ENCODE measurements at regions not wholly inside any gene's neighbourhood (a gene's known extent, or its start where the extent isn't known, plus 50 kb on each side); places are given as distances from the start of the nearest gene placed in this dataset.

DNA sequence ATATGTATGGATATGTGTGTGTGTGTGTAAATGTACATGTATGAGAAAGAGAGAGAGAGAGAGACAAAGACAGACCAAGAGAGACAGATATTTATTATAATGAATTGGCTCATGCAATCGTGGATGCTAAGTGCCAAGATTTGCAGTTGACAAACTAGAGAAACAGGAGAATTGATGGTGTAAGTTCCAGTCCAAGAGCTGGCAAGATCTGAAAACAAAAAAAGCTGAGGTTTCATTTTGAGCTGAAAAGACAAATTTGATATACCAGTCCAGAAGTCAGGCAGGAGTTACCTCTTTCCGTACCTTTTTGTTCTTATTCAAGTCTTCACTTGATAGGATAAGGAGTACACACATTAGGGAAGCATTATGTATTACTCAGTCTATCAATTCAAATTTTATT lies 157.8 kb downstream of the COPS8 start:
- DNase-seq (ENCODE audit: low read depth) = no peak

- DNase-seq (ENCODE audit: low read depth) = no peak
These were observed 158.5 kb downstream of the COPS8 start for GRCh38 chr2:237244178-237244577.

- peak; percentile 62 for DNase-seq (ENCODE audit: low read depth)
These were observed 159.4 kb downstream of the COPS8 start for GRCh38 chr2:237244976-237245646.

DNA sequence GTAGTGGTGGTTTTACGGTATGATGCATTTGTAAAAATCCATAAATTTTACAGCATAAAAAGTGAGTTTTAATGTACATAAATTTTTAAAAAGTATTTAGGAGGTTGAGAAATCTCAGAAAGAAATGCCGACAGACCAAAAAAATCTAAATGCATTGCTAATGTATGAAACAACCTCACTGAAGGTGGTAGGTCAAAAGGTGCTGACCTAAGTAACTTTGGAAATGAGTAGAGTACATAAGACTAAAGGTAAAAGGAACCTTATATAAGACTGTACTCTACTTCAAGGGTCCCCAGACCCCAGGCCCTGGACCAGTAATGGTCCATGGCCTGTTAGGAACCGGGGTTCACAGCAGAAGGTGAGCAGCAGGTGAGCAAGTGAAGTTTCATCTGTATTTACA lies 163.4 kb downstream of the COL6A3 start:
- DNase-seq (ENCODE audit: low read depth) = no peak

GRCh38 chr2:237251986-237252385 lies 162.0 kb downstream of the COL6A3 start:
- DNase-seq (ENCODE audit: low read depth) = no peak

DNA sequence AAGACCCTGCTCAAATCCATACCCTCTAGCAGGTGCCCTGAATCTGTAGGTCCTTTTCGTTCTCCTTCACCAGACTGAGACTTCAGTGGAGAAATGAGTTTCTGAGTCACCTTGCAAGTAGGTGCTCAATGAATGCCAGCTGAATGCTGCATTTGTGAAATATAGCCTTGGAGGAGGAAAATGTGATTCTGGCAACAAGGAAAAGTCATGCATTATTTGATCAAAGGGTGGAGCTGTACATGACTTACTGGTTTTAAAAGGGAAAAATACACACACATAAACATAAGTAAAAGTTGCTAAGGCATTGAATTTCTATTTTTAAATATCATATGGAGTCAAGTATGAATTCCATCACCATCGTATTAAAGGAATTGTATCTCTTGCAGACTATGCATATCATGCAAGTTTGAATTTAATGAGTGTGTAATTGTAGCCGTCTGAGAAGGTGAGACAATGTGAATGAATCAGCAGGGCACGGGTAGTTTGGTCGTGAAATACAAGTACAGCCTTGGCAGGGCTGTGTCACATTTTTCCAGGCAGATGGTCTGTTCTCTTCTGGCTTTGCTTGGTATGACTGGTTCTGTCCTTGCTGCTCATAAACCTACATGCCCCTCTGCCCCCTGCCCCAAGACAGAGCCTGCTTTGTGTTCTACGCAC lies 160.8 kb downstream of the COL6A3 start:
- DNase-seq (ENCODE audit: low read depth) = no peak

DNA sequence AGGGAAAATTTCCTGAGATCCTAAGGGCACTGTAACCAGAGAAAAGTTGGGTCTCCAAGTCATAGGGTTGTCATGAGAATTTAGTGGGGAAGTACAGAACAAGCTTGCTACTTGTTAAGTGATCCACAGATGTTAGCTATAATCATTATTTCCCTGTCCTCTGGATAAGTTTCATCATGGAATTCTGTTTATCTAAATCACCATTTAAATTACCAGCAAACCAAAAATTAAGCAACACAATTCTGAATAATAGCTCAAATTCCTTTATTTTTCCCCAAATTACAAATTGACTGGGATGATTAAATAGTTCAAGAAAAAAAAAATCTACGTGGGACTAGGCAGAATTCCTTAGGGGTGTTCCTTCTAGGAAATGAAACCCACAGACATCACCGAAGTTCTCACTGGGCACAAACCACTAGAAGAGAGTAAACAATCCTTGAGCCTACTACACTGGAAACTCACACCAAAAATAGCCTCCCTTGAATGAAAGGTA lies 159.5 kb downstream of the COL6A3 start:
- DNase-seq (ENCODE audit: low read depth) = peak; percentile 70

DNA sequence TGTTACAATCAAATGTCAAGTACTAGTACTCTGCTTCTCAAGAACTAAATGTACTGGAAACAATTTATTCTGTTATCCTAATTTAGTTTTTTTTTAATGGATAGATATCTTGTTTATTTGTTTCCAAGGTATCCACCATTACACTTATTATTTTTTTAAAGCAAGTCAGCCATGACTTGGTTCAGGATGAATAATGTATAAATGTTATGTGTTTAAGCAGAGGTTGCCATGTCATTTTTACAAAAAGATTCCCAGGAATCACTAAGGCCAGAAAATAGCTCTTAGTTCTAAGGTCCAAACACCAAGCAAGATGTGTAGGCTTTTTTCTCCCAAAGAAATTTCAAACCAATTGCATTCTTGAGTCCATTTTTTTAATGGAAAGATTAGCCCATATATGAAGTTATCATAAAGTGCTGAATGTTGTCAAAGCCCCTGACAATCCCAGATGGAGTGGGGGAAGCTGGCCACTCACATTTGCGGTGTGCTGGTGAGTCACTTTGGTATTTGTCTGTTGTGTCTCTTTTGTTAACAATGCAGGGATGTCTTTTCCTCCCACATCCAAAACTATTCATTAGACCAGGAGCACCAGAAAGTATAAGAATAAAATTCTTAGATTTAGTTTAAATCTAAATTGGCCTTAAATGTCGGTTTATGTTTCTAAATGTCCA lies 158.9 kb downstream of the COL6A3 start:
- DNase-seq (ENCODE audit: low read depth) = peak; percentile 74

GRCh38 chr2:237256887-237257286 lies 157.1 kb downstream of the COL6A3 start:
- peak; percentile 51 for DNase-seq (ENCODE audit: low read depth)

GRCh38 chr2:237257471-237257951 lies 156.5 kb downstream of the COL6A3 start:
- DNase-seq (ENCODE audit: low read depth) = no peak

GRCh38 chr2:237258116-237258515 lies 155.8 kb downstream of the COL6A3 start:
- no peak for DNase-seq (ENCODE audit: low read depth)

DNA sequence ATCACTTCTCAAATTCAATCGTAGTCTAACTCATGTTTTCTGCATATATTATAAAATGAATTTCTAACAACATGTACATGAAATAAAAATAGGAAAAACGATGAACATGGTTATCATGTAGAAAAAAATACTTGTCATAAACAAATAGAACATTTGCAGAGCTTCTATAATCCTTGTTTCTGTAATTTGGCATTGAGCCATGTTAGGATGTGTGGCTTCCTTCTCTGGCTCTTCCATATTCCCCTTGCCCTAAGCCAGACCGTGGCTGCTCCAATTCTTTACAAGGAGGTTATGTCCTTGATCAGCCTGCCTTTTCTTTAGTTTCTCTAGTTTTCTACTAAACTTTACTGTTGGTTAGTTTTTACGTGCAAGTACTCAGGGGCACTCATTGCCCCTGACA lies 155.3 kb downstream of the COL6A3 start:
- no peak for DNase-seq (ENCODE audit: low read depth)

- no peak for DNase-seq (ENCODE audit: low read depth)
These were observed 154.8 kb downstream of the COL6A3 start for GRCh38 chr2:237259201-237259600.

DNA sequence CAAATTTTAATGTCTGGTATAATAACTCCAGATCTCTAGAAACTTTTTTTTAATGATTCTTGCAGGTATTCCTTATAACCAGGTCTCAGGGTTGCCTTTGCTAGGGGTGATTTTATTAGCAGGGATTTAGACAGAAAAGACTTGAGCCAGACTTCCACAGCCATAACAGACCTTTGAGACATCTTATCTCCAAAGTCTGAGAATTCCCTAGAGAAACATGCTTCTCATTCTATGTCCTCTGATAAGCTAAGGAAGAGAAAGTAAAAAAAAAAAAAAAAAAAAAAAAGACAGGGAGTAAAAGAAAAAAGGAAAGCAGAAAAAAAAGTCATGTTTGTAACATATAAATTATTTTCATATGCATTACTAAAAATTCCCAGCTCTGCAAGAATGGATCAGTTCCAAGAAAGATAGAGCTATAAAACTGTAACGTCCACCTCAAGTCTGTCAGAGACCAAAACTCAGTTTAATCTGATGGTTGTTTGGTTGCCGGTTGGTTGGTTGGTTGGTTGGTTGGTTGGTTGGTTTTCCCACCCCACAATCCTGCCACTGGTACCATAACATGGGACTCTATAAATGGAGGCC lies 153.8 kb downstream of the COL6A3 start:
- no peak for DNase-seq (ENCODE audit: low read depth)

GRCh38 chr2:237260686-237261085 lies 153.3 kb downstream of the COL6A3 start:
- no peak for DNase-seq (ENCODE audit: low read depth)

DNA sequence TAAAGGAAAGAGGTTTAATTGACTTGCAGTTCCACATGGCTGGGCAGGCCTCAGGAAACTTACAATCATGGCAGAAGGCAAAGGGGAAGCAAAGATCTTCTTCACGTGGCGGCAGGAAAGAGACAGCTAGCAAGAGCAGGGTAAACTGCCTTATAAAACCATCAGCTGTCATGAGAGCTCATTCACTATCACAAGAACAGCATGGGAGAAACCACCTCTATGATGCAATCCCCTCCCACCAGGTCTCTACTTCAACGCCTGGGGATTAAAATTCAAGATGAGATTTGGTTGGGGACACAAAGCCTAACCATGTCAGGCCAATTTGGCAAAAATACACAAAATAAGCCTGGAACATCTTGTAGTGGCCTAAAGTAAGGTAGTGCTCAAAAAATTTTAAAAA lies 152.6 kb downstream of the COL6A3 start:
- DNase-seq (ENCODE audit: low read depth) = no peak

GRCh38 chr2:237262838-237263771 lies 150.9 kb downstream of the COL6A3 start:
- peak; percentile 75 for DNase-seq (ENCODE audit: low read depth)

DNA sequence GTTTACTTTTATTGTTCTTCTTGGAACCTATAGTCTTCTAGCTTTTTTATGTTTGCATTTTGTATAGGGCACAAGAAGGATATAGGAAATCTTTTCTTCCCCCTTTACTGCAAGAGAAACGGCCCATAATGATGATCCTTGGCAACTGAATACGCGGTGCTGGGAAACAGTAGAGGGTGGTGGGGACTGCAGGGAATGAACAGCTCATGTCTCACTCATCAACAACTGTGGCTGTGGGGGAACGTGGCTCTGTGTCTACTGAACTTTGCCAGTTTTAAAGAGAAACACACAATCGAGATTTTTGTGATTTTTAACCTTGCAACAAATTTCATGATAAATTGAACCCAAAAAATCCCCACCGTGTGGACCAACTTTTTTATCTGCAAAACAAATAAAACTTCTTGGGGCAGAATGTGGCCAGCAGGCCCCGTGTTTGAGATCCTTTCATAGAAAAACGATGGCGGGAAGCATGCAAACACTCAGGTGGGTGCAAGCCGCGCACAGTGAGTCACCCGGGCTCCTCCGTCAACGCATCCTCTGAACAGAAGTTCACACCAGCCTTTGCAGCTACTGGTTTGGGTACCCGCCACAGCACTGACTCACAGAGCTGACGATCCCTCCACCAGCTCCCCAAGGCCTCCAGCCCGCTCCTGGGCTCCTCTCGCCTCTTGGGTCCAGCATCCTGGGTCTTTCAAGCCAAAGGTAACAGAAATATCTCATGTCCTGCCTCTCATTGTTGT lies 149.3 kb downstream of the COL6A3 start:
- peak; percentile 74 for DNase-seq (ENCODE audit: low read depth)

DNA sequence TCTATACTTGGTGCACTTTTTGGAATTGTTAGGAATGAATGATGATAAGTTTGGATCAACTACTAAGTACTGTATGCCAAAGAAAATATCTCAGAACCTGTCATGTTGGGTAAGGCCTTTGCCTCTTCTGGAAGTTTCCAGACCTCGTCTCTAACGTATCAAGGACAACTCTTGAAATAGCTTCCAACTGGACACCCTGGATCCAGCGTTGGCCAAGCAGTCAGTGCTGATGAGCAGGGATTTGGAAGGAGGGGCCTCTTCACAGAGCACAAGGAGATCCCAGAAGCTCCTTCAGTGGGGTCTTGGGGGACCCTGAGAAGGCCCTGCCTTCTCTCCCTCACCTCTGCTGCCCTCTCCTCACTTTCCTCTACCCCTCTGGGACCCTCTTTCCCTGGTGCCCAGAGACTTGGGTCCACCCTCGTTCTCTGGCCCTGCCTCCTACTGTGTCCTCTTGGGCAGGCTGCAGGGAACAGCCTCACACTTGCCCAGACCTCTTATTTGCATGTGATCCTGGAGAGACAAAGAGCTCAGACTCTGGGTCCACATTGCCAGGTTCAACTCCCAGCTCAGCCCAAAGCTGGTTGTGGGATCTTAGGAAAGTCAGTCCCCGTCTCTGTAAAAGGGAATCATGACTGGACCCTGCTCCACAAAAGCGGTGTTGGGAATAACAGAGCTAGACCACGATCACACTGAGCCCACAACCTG lies 145.8 kb downstream of the COL6A3 start:
- DNase-seq (ENCODE audit: low read depth) = no peak
